K562 (cell line): ENCODE measurements at regions not wholly inside any gene's neighbourhood (a gene's known extent, or its start where the extent isn't known, plus 50 kb on each side); places are given as distances from the start of the nearest gene placed in this dataset.

ENCODE experiments used
- ATAC-seq: fragments of 200-7000 bp; cut with Tn5 transposase; 3 replicates; pipeline ENCODE4 v1.9.1; 2020; ENCODE audit warnings: moderate library complexity
- BruUV-seq: library from RNA; stranded (reverse); fragments of 400-500 nt; replicated peaks from 2 replicates; lab custom pipeline; 2021; lab: Mats Ljungman, UMichigan
- CTCF ChIA-PET: fragments of 300-600 bp; formaldehyde crosslinking; extraction: SDS; loops from one replicate; lab custom pipeline; 2021; ENCODE audit warnings: low intra/inter-chr PET ratio; lab: Yijun Ruan, JAX
- POLR2A ChIA-PET: fragments of 300-600, 350-650 bp; sonication (Branson Sonifier 250); formaldehyde crosslinking; extraction: SDS; loops from one replicate; lab custom pipeline; 2021; ENCODE audit warnings: antibody characterized with exemption, inconsistent platforms; lab: Yijun Ruan, JAX
- DNase-seq, 4 experiments: peaks; one replicate each; pipeline versions ENCODE4 v3.0.0 to v3.0.0-alpha.2; 2011 to 2018; ENCODE audit warnings: low spot score in 3 of 4, mixed read lengths in 3 of 4; ENCODE audit errors: extremely low read depth in 1 of 4
- FAIRE-seq: peaks from 2 replicates; lab custom pipeline; 2011; peaks lifted over from hg19 to GRCh38; lab: Jason Lieb, UNC
- H2AFZ ChIP-seq: 2 replicates; pipeline ENCODE4 v1.6.0; 2011; ENCODE audit warnings: low read depth, low read length, control low read depth, inconsistent platforms
- H3K27ac ChIP-seq: fragments of 200-600 bp; 3 replicates; pipeline ENCODE4 v1.8.0; 2011; ENCODE audit warnings: low read depth, mild to moderate bottlenecking, control low read depth, inconsistent platforms, low read length, moderate library complexity, mixed read lengths; ENCODE audit errors: extremely low read depth
- H3K27me3 ChIP-seq, 2 experiments: fragments of 300-600 bp in 1 of 2; 2 replicates in 1 of 2; 3 replicates in 1 of 2; pipeline versions ENCODE4 v1.6.0 to v1.8.0; 2011; ENCODE audit warnings: inconsistent platforms in 2 of 2, low read length in 2 of 2, mild to moderate bottlenecking in 1 of 2, mixed read lengths in 1 of 2, moderate library complexity in 1 of 2; ENCODE audit not compliant: control insufficient read depth in 2 of 2, insufficient read depth in 2 of 2
- H3K36me3 ChIP-seq: fragments of 300-600 bp; 3 replicates; pipeline ENCODE4 v1.8.0; 2011; ENCODE audit warnings: mild to moderate bottlenecking, low read length, inconsistent platforms; ENCODE audit not compliant: control insufficient read depth, insufficient read depth
- H3K4me1 ChIP-seq, 2 experiments: fragments of 200-600 bp in 1 of 2; replicated peaks in 1 of 2; 2 replicates in 1 of 2; 3 replicates in 1 of 2; pipeline versions ENCODE4 v1.5.1 to v1.8.0; 2011; ENCODE audit warnings: inconsistent platforms in 2 of 2, low read length in 2 of 2, mild to moderate bottlenecking in 1 of 2, mixed read lengths in 1 of 2, moderate library complexity in 1 of 2; ENCODE audit not compliant: control insufficient read depth in 2 of 2, insufficient read depth in 2 of 2
- H3K4me2 ChIP-seq: 2 replicates; pipeline ENCODE4 v1.6.1; 2011; ENCODE audit warnings: low read length, control low read depth, inconsistent platforms, mixed read lengths; ENCODE audit not compliant: insufficient read depth
- H3K4me3 ChIP-seq: fragments of 200-600 bp; sonication (generic), shearing (Covaris generic); 2 replicates; pipeline ENCODE4 v1.5.1; 2016; ENCODE audit warnings: control low read depth, inconsistent platforms
- H3K79me2 ChIP-seq: fragments of 200-600 bp; 3 replicates; pipeline ENCODE4 v1.8.0; 2011; ENCODE audit warnings: low read length, inconsistent platforms; ENCODE audit not compliant: control insufficient read depth, insufficient read depth
- H3K9ac ChIP-seq, 2 experiments: 2 replicates each; pipeline versions ENCODE4 v1.6.0 to v1.6.1; 2011; ENCODE audit warnings: low read depth in 2 of 2, low read length in 2 of 2, control low read depth in 1 of 2, inconsistent platforms in 1 of 2, mild to moderate bottlenecking in 1 of 2, mixed read lengths in 1 of 2; ENCODE audit not compliant: insufficient read depth in 1 of 2
- H3K9me1 ChIP-seq: one replicate; pipeline ENCODE4 v1.6.0; 2011; ENCODE audit warnings: inconsistent platforms, mild to moderate bottlenecking, low read length, moderate library complexity; ENCODE audit not compliant: control insufficient read depth, insufficient read depth
- H3K9me3 ChIP-seq: replicated peaks from 2 replicates; pipeline ENCODE4 v1.5.1; 2011; ENCODE audit warnings: low read depth, low read length, inconsistent platforms; ENCODE audit not compliant: control insufficient read depth, insufficient read depth
- H4K20me1 ChIP-seq: replicated peaks from 2 replicates; pipeline ENCODE4 v1.6.1; 2011; ENCODE audit warnings: low read length, inconsistent platforms, mixed read lengths; ENCODE audit not compliant: control insufficient read depth, insufficient read depth
- DACH1 ChIP-seq: fragments of 450-650 bp; IDR thresholded peaks from 2 replicates; pipeline ENCODE4 v1.6.1; 2018; ENCODE audit not compliant: partially characterized antibody
- HDAC2 ChIP-seq: fragments of 450-650 bp; IDR thresholded peaks from 2 replicates; pipeline ENCODE4 v1.6.1; 2016; ENCODE audit warnings: mild to moderate bottlenecking
- MEF2D ChIP-seq: conservative IDR thresholded peaks from 2 replicates; pipeline ENCODE4 v1.6.1; 2016; ENCODE audit warnings: low read depth, missing genetic modification characterization, missing compliant biosample characterization
- PHF20 ChIP-seq: fragments of 450-650 bp; IDR thresholded peaks from 2 replicates; pipeline ENCODE4 v1.6.1; 2018; ENCODE audit not compliant: partially characterized antibody
- RNF219 ChIP-seq: fragments of 250-450 bp; sonication (Bioruptor Pico); IDR thresholded peaks from 2 replicates; pipeline ENCODE4 v1.5.0; 2022; ENCODE audit warnings: mild to moderate bottlenecking
- SRSF3 ChIP-seq: fragments of 200-400 bp; formaldehyde crosslinking; IDR thresholded peaks from 2 replicates; pipeline ENCODE4 v1.6.1; 2016; ENCODE audit warnings: mild to moderate bottlenecking, low read length, moderate library complexity; ENCODE audit not compliant: insufficient read depth
- TCF3 ChIP-seq: sonication (generic); formaldehyde crosslinking; IDR thresholded peaks from 2 replicates; pipeline ENCODE4 v1.4.0; 2020; ENCODE audit warnings: mild to moderate bottlenecking, missing genetic modification reagents
- TFAM ChIP-seq: fragments of 250-450 bp; sonication (Bioruptor Pico); conservative IDR thresholded peaks from 2 replicates; pipeline ENCODE4 v1.5.0; 2021; ENCODE audit warnings: mild to moderate bottlenecking, moderate library complexity
- ZNF316 ChIP-seq: fragments of 450-650 bp; IDR thresholded peaks from 2 replicates; pipeline ENCODE4 v1.6.1; 2016
- ZNF318 ChIP-seq, 2 experiments: fragments of 450-650 bp; IDR thresholded peaks; 2 replicates each; pipeline ENCODE4 v1.6.1; 2016; ENCODE audit warnings: mild to moderate bottlenecking in 2 of 2, borderline replicate concordance in 1 of 2, low read depth in 1 of 2, moderate library complexity in 1 of 2
- ZNF384 ChIP-seq: IDR thresholded peaks from 2 replicates; pipeline ENCODE4 v1.6.1; 2012; ENCODE audit warnings: low read depth, low read length, improper control_type of control experiment
- ZNF507 ChIP-seq: conservative IDR thresholded peaks from 2 replicates; pipeline ENCODE4 v1.6.1; 2017; ENCODE audit warnings: missing genetic modification characterization, missing compliant biosample characterization
- ZNF79 ChIP-seq: fragments of 250-450 bp; sonication (Bioruptor Pico); IDR thresholded peaks from 2 replicates; pipeline ENCODE4 v1.4.0; 2020; ENCODE audit warnings: low read depth, mild to moderate bottlenecking, moderate library complexity
- WGBS: fragments of 100-300 bp; shearing (Covaris generic); methylation state at CpG from one replicate; pipeline ENCODE4 v1.1.6; 2016; ENCODE audit warnings: low coverage, mixed read lengths; ENCODE audit not compliant: insufficient coverage; ENCODE audit errors: missing lambda C conversion rate; 5-methylcytosine and 5-hydroxymethylcytosine counted together
- in situ Hi-C: fragments of 300-500 bp; cut with MboI; formaldehyde crosslinking; loops from 4 replicates; pipeline ENCODE4 v1.15.0; 2018; ENCODE audit warnings: inconsistent platforms, mixed read lengths
- intact Hi-C: fragments of 100-400 bp; cut with micrococcal nuclease; formaldehyde crosslinking; loops from 2 replicates; pipeline ENCODE4 v1.14.2; 2022

GRCh38 chr2:16348821-16349515, 316.7 kb downstream of the CYRIA start:
- Histone ChIP-seq H4K20me1 (no peaks in the 10 kb centered on the region), H3K27me3 (no peaks in the 10 kb centered on the region), H3K36me3 (no peaks in the 10 kb centered on the region), H3K27ac (no peak overlapping the region), H3K9ac (no peak overlapping the region), H3K9me1 (no peaks in the 10 kb centered on the region), H3K79me2 (no peaks in the 10 kb centered on the region), H3K4me3 (no peak overlapping the region), H2AFZ (no peak overlapping the region), H3K9me3 (no peaks in the 10 kb centered on the region; the same call in 1 of the 2 replicates), H3K4me1 (no peaks in the 10 kb centered on the region), H3K4me2 (no peak overlapping the region)
- ChIA-PET POLR2A (no interaction called here), CTCF (no interaction called here)
- WGBS = 2% methylated on average over 3 of the region's 3 CpGs
- no TSS peak for BruUV-seq
- intact Hi-C loops (no loop called here), in situ Hi-C loops (no loop called here)
- ATAC-seq (no peak), FAIRE-seq (no peak), DNase-seq (no peak)
- TF ChIP-seq ZNF79 (CRISPR knock-in tag) (no peak), MEF2D (tag) (no peak), DACH1 (no peak), PHF20 (no peak), ZNF507 (no peak), ZNF316 (no peak), HDAC2 (no peak), RNF219 (CRISPR knock-in tag) (no peak), TFAM (CRISPR knock-in tag) (no peak), TCF3 (no peak), ZNF318 (IDR thresholded peaks at IDR 0.05; ENCODE audit: borderline replicate concordance in 1 of 2, low read depth in 1 of 2) (no peak), SRSF3 (no peak), ZNF384 (no peak)
